ENCODE measurements at regions not wholly inside any gene's neighbourhood (a gene's known extent, or its start where the extent isn't known, plus 50 kb on each side); places are given as distances from the start of the nearest gene placed in this dataset.
"Not testable (repeated sequence)": the region's sequence is repeated elsewhere in the genome, so short reads cannot be mapped to it uniquely, and the experiment has no call there.

- DNase-seq (ENCODE audit: low spot score): no peak
- intact Hi-C loops (cut with DNase I): no loop called here
Observed at GRCh38 chr12:124709722-124710687, 142.6 kb upstream of the NCOR2 start.

GRCh38 chr12:124707316-124707715, 139.9 kb upstream of the NCOR2 start:
- DNase-seq (ENCODE audit: low spot score): no peak
- intact Hi-C loops (cut with DNase I): no loop called here

- DNase-seq (ENCODE audit: low spot score): no peak
- intact Hi-C loops (cut with DNase I): no loop called here
Observed at GRCh38 chr12:124706363-124706762, 139.0 kb upstream of the NCOR2 start.

DNA sequence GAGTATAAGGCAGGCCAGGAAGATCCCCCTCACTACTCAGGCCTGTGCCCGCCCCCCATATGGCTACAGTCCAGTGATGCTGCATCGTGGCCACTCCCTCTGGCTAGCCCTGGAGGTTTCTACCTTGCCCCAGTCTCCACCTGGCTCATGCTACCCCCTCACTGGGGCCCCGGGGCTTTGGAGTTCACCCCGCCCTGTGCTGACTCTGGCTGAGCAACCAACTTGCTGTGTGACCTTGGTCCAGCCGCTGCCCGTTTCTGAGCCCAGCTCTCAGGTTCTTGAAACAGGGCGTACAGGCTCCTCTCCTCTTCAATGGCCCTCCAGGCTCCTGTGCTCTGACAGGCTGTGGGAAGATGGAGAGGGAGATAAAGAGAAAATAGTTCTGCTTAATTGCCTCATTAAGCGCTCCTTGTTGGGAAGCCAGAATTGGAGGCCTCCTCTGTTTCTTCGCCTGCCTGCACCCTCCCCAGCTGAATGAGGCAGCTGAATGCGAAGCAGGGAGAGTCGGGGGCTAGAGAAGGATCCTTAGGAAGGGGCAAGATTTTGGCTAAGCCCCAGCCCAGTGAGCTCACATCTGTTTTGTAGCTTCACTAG, 138.2 kb upstream of the NCOR2 start:
- intact Hi-C loops (cut with DNase I): loop anchor here in 1 of 2 donors (2.0 kb wide), 1 partner anchor 15 kb away; no protein-coding TSS in a partner anchor
- no peak for DNase-seq (ENCODE audit: low spot score)

DNA sequence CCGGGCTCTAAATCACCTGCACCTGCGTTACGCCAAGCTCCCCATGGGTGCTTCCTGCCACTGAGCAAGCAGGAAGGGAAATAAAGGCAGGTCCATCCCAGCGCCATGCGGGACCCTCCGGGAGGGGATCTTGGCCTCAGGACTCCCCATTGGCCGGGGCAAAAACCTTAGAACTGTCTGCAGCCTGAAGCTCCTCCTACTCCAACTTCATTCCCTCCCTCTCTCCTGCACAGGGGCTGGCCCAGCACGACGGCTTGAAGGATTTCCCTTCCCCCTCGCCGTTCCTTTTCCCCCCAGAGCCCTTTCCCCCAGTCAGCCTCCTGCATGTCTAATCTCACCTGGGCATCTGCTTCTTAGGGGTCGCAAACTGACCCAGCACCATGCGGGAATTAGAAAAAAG, 137.2 kb upstream of the NCOR2 start:
- intact Hi-C loops (cut with DNase I): loop anchor here in 1 of 2 donors (2.0 kb wide), 1 partner anchor 16 kb away; no protein-coding TSS in a partner anchor
- DNase-seq (ENCODE audit: low spot score): no peak

DNA sequence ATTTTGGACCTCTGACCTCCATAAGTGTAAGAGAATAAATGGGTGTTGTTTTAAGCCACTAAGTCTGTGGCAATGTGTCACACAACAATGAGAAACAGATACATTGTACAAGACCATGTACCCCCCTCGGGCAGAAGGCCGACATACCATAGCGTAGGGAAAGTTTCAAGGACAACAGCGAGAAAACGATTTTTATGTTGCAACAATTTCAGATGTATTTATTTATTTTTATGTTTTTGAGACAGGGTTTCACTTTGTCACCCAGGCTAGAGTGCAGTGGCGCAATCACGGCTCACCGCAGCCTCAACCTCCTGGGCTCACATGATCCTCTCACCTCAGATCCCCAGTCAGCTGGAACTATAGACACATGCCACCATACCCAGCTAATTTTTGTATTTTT, 136.4 kb upstream of the NCOR2 start:
- no peak for DNase-seq (ENCODE audit: low spot score)
- intact Hi-C loops (cut with DNase I): loop anchor here in 1 of 2 donors (2.0 kb wide), 1 partner anchor 17 kb away; no protein-coding TSS in a partner anchor

- intact Hi-C loops (cut with DNase I): no loop called here
- no peak for DNase-seq (ENCODE audit: low spot score)
Observed at GRCh38 chr12:124702736-124703135, 135.3 kb upstream of the NCOR2 start.

GRCh38 chr12:124700810-124701592, 133.6 kb upstream of the NCOR2 start:
- intact Hi-C loops (cut with DNase I): no loop called here

DNA sequence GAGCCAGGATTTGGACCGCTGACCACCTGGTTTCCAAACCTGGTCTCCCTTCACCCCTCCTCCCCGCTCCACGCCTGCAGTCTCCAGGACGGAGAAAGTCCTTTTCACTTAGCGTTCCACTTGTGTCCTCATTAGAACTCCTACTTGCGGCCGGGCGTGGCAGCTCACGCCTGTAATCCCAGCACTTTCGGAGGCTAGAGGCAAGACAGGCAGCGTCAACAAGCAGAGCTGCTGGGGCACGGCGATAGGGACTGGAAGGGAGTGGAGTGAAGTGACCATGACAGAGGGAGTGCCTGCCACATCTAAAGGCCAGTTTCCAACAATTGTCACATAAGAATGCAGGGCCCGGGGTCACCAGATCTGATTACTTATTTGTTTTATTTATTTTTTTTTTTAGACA, 132.5 kb upstream of the NCOR2 start:
- intact Hi-C loops (cut with DNase I): no loop called here
- DNase-seq (ENCODE audit: low spot score): no peak

More at GRCh38 chr12:124700810-124701592, 133.6 kb upstream of the NCOR2 start:
- no peak for DNase-seq (ENCODE audit: low spot score)

GRCh38 chr12:124698998-124699305, 131.5 kb upstream of the NCOR2 start:
- no peak for DNase-seq (ENCODE audit: low spot score)
- intact Hi-C loops (cut with DNase I): no loop called here

DNA sequence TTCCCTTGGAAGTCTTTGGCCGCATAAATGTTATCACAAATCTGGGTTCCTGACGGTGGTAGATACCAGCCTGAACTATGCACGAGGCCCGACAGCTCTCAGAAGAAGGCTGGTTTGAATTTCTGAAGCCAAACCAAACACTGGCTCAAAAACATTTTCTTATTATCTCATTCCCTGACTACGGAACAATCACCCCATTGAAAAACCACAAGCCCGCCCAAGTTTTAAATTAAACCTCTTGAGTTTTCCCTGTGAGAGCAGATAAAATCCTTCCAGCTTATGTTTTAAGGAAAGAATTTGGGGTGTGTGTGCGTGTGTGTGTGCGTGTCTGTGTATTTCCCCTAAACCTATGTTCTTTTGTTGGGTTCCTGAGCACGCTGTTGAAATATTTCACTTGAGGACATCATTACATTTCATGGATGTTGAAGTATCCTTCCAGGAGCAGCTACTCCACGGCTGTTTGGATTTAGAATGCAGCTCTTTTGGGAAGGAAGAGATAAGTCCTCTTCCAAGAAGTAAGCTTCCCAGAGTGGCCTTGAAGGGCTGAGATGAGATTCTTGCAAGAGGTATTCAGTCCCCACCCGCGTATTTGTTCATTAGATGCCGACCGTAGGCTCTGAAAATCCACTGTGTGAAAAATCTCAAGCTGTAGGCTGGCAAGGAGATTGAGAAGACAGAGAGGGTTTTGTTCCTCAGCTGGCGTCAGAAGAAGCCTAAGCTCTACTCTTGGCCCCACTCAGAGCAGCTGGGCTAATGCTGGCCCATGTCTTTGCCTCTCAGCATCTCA, 131.0 kb upstream of the NCOR2 start:
- intact Hi-C loops (cut with DNase I): no loop called here

GRCh38 chr12:124697722-124698121, 130.3 kb upstream of the NCOR2 start:
- DNase-seq (ENCODE audit: low spot score): peak; percentile 87
- intact Hi-C loops (cut with DNase I): not testable (repeated sequence)

More for the DNA sequence above, 131.0 kb upstream of the NCOR2 start:
- no peak for DNase-seq (ENCODE audit: low spot score)

DNA sequence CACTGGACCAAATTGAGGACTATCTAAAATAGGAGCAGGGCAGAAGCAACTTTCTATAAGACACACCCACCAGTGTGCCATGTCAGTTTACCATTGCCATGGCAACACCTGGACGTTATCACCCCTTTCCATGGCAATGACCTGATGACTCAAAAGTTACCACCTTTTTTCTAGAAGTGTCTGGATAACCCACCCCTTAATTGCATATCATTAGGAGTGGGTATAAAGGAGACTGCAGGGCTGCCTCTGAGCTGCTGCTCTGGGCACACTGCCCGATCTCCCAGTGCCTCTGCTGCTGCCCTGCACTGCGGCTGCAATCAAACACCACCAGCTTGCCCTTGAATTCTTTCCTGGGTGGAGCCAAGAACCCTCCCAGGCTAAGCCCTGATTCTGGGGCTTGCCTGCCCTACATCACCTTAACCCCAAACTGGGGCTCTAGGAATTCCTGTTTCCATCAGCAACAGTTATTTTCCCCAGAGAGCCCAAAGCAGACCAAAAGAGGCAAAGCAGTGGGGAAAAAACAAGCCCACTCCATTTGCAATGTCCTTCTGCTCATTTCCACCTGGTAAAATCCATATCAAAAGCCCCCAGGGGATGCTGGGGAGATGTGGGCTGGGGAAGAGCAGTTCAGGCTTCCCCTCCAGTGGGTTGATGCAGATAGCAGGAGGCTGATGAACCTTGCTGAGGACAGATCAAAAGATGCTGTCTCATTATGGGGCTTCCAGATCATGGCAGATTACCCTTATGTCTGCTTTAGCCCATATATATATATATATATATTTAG, 129.5 kb upstream of the NCOR2 start:
- intact Hi-C loops (cut with DNase I): no loop called here
- DNase-seq (ENCODE audit: low spot score): no peak

DNA sequence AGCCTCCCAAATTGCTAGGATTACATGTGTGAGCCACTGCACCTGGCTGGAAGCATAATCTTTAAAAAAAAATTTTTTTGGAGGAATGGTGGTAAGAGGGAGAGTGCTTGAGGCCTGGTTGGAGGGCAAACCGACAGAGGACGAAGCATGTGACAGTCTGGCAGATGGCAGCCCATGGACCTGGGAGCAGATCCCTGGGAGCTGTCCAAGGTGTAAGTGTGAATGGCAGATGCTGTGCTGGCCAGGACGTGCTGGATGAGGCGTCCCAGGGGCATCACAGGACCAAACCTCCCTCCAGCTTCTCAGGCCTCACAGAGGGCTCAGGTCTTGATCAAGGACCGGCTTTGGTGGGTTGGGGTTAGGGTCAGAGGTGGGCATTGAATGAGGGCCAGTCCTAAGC, 128.4 kb upstream of the NCOR2 start:
- intact Hi-C loops (cut with DNase I): no loop called here
- DNase-seq (ENCODE audit: low spot score): no peak

DNA sequence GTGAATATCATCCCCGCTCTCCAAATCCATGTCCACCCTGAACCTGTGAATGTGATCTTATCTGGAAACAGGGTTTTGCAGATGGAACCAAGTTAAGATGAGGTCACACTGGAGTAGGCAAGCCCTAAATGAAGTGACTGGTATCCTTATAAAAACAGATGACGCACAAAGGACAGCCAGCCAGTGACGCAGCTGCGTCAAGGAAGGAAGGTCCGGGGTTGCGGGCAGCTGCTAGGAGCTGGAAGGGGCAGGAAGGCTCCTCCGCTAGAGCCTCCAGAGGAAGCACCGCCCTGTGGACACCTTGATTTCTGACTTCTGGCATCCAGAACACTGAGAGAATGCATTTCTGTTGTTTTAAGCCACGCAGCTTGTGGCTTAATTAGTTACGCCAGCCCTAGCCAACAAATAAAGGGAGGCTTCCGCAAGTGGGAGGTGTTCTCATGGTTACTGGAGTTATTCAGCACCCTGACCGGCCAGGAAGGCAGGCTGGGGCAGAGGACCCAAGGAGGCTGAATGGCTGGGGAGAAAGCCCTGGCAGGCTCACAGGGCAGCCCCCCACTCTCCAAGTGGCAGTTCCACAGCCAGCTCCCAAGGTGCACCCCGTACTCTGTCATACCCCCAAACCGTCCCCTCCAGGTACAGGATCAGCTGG, 127.6 kb upstream of the NCOR2 start:
- intact Hi-C loops (cut with DNase I): no loop called here
- DNase-seq (ENCODE audit: low spot score): no peak

- intact Hi-C loops (cut with DNase I): no loop called here
- no peak for DNase-seq (ENCODE audit: low spot score)
Observed at GRCh38 chr12:124694250-124694649, 126.8 kb upstream of the NCOR2 start.

DNA sequence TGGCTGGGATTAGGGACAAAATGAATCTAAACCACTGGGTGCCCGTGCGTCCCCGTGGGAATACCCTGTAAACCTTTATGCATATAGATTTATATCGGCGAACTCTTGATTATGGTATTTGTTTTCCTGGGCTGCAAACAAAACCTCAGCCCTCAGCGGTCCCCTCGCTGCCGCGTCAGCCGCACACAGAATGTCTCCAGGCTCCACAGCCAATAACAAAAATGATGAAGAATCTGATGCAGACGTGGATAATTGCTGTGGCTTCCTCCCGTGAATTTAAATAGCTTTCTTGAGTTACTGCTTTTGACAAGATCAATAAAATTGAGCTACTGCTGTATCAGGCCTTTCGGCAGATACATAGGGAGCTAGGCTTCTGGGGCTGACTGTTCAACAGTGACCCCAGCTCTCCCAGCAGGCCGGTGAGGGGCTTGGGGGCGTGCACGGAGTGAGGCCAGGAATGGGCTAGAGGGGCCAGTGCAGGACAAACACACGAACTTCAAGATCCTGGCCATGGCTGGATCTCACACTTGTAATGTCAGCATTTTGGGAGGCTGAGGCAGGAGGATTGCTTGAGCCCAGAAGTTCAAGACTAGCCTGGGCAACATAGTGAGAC, 125.8 kb upstream of the NCOR2 start:
- no peak for DNase-seq (ENCODE audit: low spot score)
- intact Hi-C loops (cut with DNase I): no loop called here

DNA sequence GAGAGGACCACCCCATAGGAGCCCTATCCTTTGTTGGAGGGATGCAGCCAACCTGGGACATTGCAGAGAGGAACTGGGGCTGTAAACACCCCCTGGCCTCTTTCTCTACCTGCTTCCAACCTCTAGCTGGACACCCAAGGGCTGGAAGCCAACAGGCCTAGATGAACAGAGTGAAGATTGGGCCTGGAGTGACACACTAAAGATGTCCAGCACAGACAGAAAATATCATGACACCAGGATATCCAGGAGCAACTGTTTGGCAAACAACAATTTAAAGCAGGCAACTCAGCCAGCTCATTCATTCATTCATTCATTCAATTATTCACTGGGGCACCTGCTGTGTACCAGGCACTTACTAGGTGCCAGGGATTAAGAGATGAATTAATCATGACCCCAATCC, 125.0 kb upstream of the NCOR2 start:
- no peak for DNase-seq (ENCODE audit: low spot score)
- intact Hi-C loops (cut with DNase I): no loop called here
